GM12878 (cell line): ENCODE measurements at regions not wholly inside any gene's neighbourhood (a gene's known extent, or its start where the extent isn't known, plus 50 kb on each side); places are given as distances from the start of the nearest gene placed in this dataset.

ENCODE experiments used
- ATAC-seq: fragments of 200-7000 bp; cut with Tn5 transposase; 3 replicates; pipeline ENCODE4 v1.9.1; 2020; ENCODE audit warnings: mild to moderate bottlenecking, moderate library complexity
- BruUV-seq: library from RNA; stranded (reverse); fragments of 400-500 nt; replicated peaks from 2 replicates; lab custom pipeline; 2021; lab: Mats Ljungman, UMichigan
- CTCF ChIA-PET: fragments of 300-600 bp; sonication (Branson Sonifier 250); formaldehyde crosslinking; extraction: SDS; loops from one replicate; lab custom pipeline; 2021; ENCODE audit warnings: inconsistent platforms; lab: Yijun Ruan, JAX
- POLR2A ChIA-PET: fragments of 350-600 bp; formaldehyde crosslinking; extraction: SDS; loops from one replicate; lab custom pipeline; 2021; ENCODE audit warnings: inconsistent platforms; lab: Charles Lee
- RAD21 ChIA-PET: fragments of 300-600 bp; sonication (Branson Sonifier 250); formaldehyde crosslinking; loops from one replicate; lab custom pipeline; 2023; ENCODE audit warnings: antibody characterized with exemption; ENCODE audit not compliant: unreplicated experiment; lab: Charles Lee
- SMC1A ChIA-PET: fragments of 300-600 bp; sonication (Branson Sonifier 250); formaldehyde crosslinking; loops from one replicate; lab custom pipeline; 2023; ENCODE audit not compliant: unreplicated experiment, uncharacterized antibody; lab: Charles Lee
- DNase-seq: peaks from one replicate; pipeline ENCODE4 v3.0.0-alpha.2; 2011; ENCODE audit warnings: low read depth, low spot score
- FAIRE-seq: peaks from 3 replicates; lab custom pipeline; 2011; peaks lifted over from hg19 to GRCh38; lab: Jason Lieb, UNC
- H2AFZ ChIP-seq: 2 replicates; pipeline ENCODE4 v1.6.0; 2011; ENCODE audit warnings: low read depth, low read length, control low read depth; ENCODE audit not compliant: control insufficient read depth
- H3K27ac ChIP-seq: 2 replicates; pipeline ENCODE4 v1.5.1; 2011; ENCODE audit warnings: control low read depth; ENCODE audit not compliant: control insufficient read depth, insufficient read depth
- H3K27me3 ChIP-seq, 2 experiments: replicated peaks in 1 of 2; 2 replicates each; pipeline versions ENCODE4 v1.6.0 to v1.6.1; 2011; ENCODE audit warnings: low read length in 1 of 2; ENCODE audit not compliant: control insufficient read depth in 2 of 2, insufficient read depth in 2 of 2
- H3K36me3 ChIP-seq, 2 experiments: 2 replicates each; pipeline ENCODE4 v1.5.1; 2011; ENCODE audit warnings: low read length in 1 of 2; ENCODE audit not compliant: control insufficient read depth in 2 of 2, insufficient read depth in 2 of 2
- H3K4me1 ChIP-seq: 2 replicates; pipeline ENCODE4 v1.6.1; 2011; ENCODE audit warnings: mild to moderate bottlenecking, low read length, moderate library complexity, mixed read lengths; ENCODE audit not compliant: control insufficient read depth, insufficient read depth
- H3K4me2 ChIP-seq: 2 replicates; pipeline ENCODE4 v1.6.0; 2011; ENCODE audit warnings: control low read depth; ENCODE audit not compliant: control insufficient read depth, insufficient read depth
- H3K4me3 ChIP-seq: fragments of 200-600 bp; sonication (generic); 2 replicates; pipeline ENCODE4 v1.5.1; 2016
- H3K79me2 ChIP-seq: 2 replicates; pipeline ENCODE4 v1.6.0; 2011; ENCODE audit warnings: low read length; ENCODE audit not compliant: control insufficient read depth, insufficient read depth
- H3K9ac ChIP-seq: 2 replicates; pipeline ENCODE4 v1.8.0; 2011; ENCODE audit warnings: low read length, control low read depth, mixed read lengths; ENCODE audit not compliant: control insufficient read depth, insufficient read depth
- H3K9me3 ChIP-seq: replicated peaks from 3 replicates; pipeline ENCODE4 v1.5.1; 2011; ENCODE audit warnings: mild to moderate bottlenecking, low read length; ENCODE audit not compliant: control insufficient read depth, insufficient read depth
- H4K20me1 ChIP-seq: 2 replicates; pipeline ENCODE4 v1.6.0; 2011; ENCODE audit not compliant: control insufficient read depth, insufficient read depth
- BCL3 ChIP-seq: IDR thresholded peaks from 2 replicates; pipeline ENCODE4 v1.6.1; 2011; ENCODE audit warnings: borderline replicate concordance, low read depth, mild to moderate bottlenecking, moderate library complexity, low read length; ENCODE audit not compliant: insufficient read depth, poor library complexity, severe bottlenecking
- CREM ChIP-seq: IDR thresholded peaks from 2 replicates; pipeline ENCODE4 v1.6.1; 2014; ENCODE audit warnings: antibody characterized with exemption, low read depth
- MEF2B ChIP-seq: fragments of 450-650 bp; IDR thresholded peaks from 2 replicates; pipeline ENCODE4 v1.6.1; 2018; ENCODE audit warnings: mild to moderate bottlenecking, moderate library complexity; ENCODE audit not compliant: partially characterized antibody, poor library complexity, severe bottlenecking
- ZBTB33 ChIP-seq: fragments of 450-650 bp; IDR thresholded peaks from 2 replicates; pipeline ENCODE4 v1.6.1; 2017; ENCODE audit warnings: mild to moderate bottlenecking
- WGBS: methylation state at CpG from one replicate; pipeline ENCODE4 v1.1.6; 2016; ENCODE audit warnings: low lambda C conversion rate; ENCODE audit not compliant: insufficient replicate concordance, insufficient coverage; ENCODE audit errors: missing lambda C conversion rate; 5-methylcytosine and 5-hydroxymethylcytosine counted together
- in situ Hi-C: fragments of 300-500 bp; cut with MboI; formaldehyde crosslinking; loops from 9 replicates; pipeline ENCODE4 v1.14.3; 2018; ENCODE audit warnings: mixed read lengths
- intact Hi-C: fragments of 100-400 bp; cut with micrococcal nuclease; formaldehyde crosslinking; loops from one replicate; pipeline ENCODE4 v1.14.2; 2022; ENCODE audit not compliant: unreplicated experiment

DNA sequence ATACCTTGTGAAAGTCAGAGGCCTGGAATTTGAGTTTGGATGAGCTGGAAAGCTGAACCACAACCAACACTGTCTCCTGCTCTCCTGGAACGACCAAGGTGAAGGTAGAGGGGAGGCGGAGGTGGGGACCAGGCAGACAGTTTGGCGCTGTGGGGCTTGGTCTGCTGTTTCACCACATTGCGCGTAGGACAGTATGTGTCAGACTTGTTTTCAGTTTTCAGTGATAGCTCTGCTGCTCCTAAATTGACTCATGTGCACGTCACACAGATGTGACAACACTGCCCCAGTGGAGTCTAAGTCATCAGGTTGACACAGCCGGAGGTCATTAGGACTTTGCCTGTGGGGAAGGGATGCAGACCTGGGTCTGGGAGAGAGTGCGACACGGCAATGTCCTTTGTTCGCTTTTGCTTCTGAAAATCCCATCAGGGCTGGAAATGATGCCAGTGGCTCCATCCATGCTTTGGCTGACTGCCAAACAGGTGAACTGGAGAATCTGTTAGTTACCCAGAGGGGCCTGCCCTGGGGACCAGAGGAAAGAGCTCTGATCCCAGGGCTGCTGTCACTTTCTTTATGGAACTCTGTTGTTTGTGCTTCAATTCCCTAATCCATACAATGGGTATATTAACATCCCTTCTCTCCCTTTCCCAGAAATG lies 255.5 kb downstream of the CDC5L start:
- WGBS: 62% methylated on average over 10 of the region's 10 CpGs
- TF ChIP-seq ZBTB33 (peak; percentile 25; the same call in 1 of the 2 replicates), CREM (0 out of 2 replicates have a peak, but pooled peaks have one; percentile 35), BCL3 (no peak), MEF2B (no peak)
- POLR2A ChIA-PET: no interaction called here
- Histone ChIP-seq H3K36me3 (no peaks in the 10 kb centered on the region), H3K4me3 (no peak overlapping the region), H3K9me3 (no peaks in the 10 kb centered on the region), H3K4me2 (no peak overlapping the region), H3K9ac (no peak overlapping the region), H4K20me1 (no peaks in the 10 kb centered on the region), H3K27me3 (no peaks in the 10 kb centered on the region; a peak in 1 of 4 replicates), H3K4me1 (no peaks in the 10 kb centered on the region), H3K79me2 (no peaks in the 10 kb centered on the region), H3K27ac (no peak overlapping the region), H2AFZ (no peak overlapping the region)
- intact Hi-C loops: no loop called here
- no peak for FAIRE-seq
- DNase-seq: no peak
- SMC1A ChIA-PET: interaction anchor here (1.4 kb wide), 1 partner anchor 11 kb away, joined by 3 read pairs; no protein-coding TSS in a partner anchor
- RAD21 ChIA-PET: interaction anchor here (1.1 kb wide), 1 partner anchor 13 kb away, joined by 4 read pairs; no protein-coding TSS in a partner anchor
- in situ Hi-C loops: loop anchor here (10.0 kb wide), 1 partner anchor 772 kb away; no protein-coding TSS in a partner anchor
- peak; percentile 69 for ATAC-seq
- CTCF ChIA-PET: interaction anchor here (1.2 kb wide), 1 partner anchor 167 kb away, joined by 3 read pairs; no protein-coding TSS in a partner anchor
- no TSS peak for BruUV-seq
